ENCODE measurements at regions not wholly inside any gene's neighbourhood (a gene's known extent, or its start where the extent isn't known, plus 50 kb on each side); places are given as distances from the start of the nearest gene placed in this dataset.

GRCh38 chr13:40058757-40059236 lies 403.3 kb downstream of the COG6 start:
- no peaks in the 10 kb centered on the region for H3K36me3 ChIP-seq (ENCODE audit: insufficient read depth, low read length)
- no peak overlapping the region for H3K27ac ChIP-seq (ENCODE audit: low read depth, low read length)
- H3K9ac ChIP-seq (ENCODE audit: low read length) = no peak overlapping the region
- no peak overlapping the region for H3K4me3 ChIP-seq (ENCODE audit: low read depth in 1 of 2, low read length in 2 of 2)
- H3K9me3 ChIP-seq (ENCODE audit: low read length) = no peaks in the 10 kb centered on the region
- H3K27me3 ChIP-seq (ENCODE audit: control insufficient read depth in 1 of 2, insufficient read depth in 2 of 2, low read length in 2 of 2) = no peaks in the 10 kb centered on the region
- H3K4me1 ChIP-seq (ENCODE audit: insufficient read depth, low read length) = no peaks in the 10 kb centered on the region

DNA sequence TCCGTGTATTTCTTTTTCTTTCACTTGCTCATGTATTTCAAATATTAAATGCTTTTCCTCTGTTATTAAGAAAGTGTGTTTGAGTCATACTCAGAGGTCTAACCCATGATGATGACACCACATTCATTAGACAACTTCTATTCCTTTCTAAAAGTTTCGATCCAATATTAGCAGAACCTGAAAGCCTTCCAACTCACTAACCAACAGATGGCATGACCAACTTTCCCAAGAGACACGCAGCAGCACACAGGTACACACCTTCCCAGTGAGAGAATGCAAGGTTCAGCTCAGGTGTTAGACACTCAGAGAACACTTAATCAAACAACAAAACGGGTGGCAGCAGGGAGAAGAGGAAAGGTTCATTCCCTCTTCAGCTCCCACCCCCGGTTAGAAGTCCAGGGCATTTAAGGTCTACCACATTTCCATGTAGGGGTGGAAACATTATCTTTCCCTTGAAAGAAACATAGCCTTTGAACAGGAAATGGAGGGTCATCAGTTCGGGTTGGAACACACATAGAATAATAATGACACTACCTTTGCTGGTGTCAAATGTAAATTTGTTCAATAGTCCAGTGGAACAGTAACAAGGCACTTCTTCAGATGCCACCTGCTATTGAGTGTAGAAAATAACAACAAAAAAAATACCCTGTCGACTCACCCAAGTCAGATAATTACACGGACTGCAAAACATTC lies 404.2 kb downstream of the COG6 start:
- Histone ChIP-seq H3K27me3 (ENCODE audit: control insufficient read depth in 1 of 2, insufficient read depth in 2 of 2, low read length in 2 of 2) (no peaks in the 10 kb centered on the region), H3K36me3 (ENCODE audit: insufficient read depth, low read length) (no peaks in the 10 kb centered on the region), H3K27ac (ENCODE audit: low read depth, low read length) (no peak overlapping the region), H3K9ac (ENCODE audit: low read length) (no peak overlapping the region), H3K4me3 (ENCODE audit: low read depth in 1 of 2, low read length in 2 of 2) (no peak overlapping the region), H3K4me1 (ENCODE audit: insufficient read depth, low read length) (no peaks in the 10 kb centered on the region), H3K9me3 (ENCODE audit: low read length) (no peaks in the 10 kb centered on the region)

GRCh38 chr13:40060296-40061007 lies 405.0 kb downstream of the COG6 start:
- Histone ChIP-seq H3K36me3 (ENCODE audit: insufficient read depth, low read length) (no peaks in the 10 kb centered on the region), H3K4me1 (ENCODE audit: insufficient read depth, low read length) (no peaks in the 10 kb centered on the region), H3K9me3 (ENCODE audit: low read length) (no peaks in the 10 kb centered on the region), H3K27me3 (ENCODE audit: control insufficient read depth in 1 of 2, insufficient read depth in 2 of 2, low read length in 2 of 2) (no peaks in the 10 kb centered on the region), H3K27ac (ENCODE audit: low read depth, low read length) (no peak overlapping the region), H3K9ac (ENCODE audit: low read length) (no peak overlapping the region), H3K4me3 (ENCODE audit: low read depth in 1 of 2, low read length in 2 of 2) (no peak overlapping the region)

- Histone ChIP-seq H3K36me3 (ENCODE audit: insufficient read depth, low read length) (no peaks in the 10 kb centered on the region), H3K27me3 (ENCODE audit: control insufficient read depth in 1 of 2, insufficient read depth in 2 of 2, low read length in 2 of 2) (no peaks in the 10 kb centered on the region), H3K27ac (ENCODE audit: low read depth, low read length) (no peak overlapping the region), H3K9me3 (ENCODE audit: low read length) (no peaks in the 10 kb centered on the region), H3K4me3 (ENCODE audit: low read depth in 1 of 2, low read length in 2 of 2) (no peak overlapping the region), H3K9ac (ENCODE audit: low read length) (no peak overlapping the region), H3K4me1 (ENCODE audit: insufficient read depth, low read length) (no peaks in the 10 kb centered on the region)
Observed at GRCh38 chr13:40061466-40062450, 406.3 kb downstream of the COG6 start.

DNA sequence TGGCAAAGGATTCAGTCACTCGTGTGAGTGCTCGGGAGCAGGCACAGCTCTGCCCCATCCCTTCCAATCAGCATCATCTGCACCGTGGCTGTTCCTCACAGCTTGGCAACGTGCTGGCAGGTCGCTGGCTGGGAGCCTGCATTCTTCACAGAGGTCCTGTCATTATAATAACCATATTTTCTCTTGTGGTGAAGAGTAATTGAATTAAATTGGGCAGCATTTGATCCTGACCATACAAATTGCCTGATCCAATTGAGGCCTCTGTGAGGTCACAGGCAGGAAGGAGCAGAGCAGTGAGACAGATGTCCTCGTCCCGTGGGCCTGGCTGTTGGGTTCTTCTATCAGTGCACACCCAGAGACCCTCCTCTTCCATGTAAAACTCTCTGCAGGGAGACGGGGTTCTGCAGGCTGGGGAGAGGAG lies 407.8 kb downstream of the COG6 start:
- H3K9me3 ChIP-seq (ENCODE audit: low read length) = no peaks in the 10 kb centered on the region
- no peak overlapping the region for H3K9ac ChIP-seq (ENCODE audit: low read length)
- no peaks in the 10 kb centered on the region for H3K4me1 ChIP-seq (ENCODE audit: insufficient read depth, low read length)
- no peaks in the 10 kb centered on the region for H3K27me3 ChIP-seq (ENCODE audit: control insufficient read depth in 1 of 2, insufficient read depth in 2 of 2, low read length in 2 of 2)
- no peak overlapping the region for H3K4me3 ChIP-seq (ENCODE audit: low read depth in 1 of 2, low read length in 2 of 2)
- H3K27ac ChIP-seq (ENCODE audit: low read depth, low read length) = no peak overlapping the region
- H3K36me3 ChIP-seq (ENCODE audit: insufficient read depth, low read length) = no peaks in the 10 kb centered on the region

DNA sequence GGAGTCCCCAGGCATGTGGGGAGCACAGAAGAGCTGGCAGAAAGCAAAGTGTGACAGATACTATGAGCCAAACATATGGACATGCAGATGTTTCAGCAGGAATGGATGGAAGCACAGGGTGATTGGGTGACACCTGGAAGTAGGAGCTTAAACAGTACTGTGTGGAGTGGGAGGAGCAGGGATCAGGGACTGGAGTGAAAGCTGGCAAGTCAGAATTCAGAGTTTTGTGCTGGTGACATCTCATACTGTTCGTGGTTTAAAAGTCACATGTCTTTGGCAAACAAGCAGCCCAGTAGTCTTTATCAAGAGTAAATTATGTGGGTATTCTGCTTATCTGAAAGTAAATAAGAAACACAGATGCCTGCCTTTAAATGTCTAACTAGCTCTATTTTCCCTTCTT lies 408.2 kb downstream of the COG6 start:
- Histone ChIP-seq H3K36me3 (ENCODE audit: insufficient read depth, low read length) (no peaks in the 10 kb centered on the region), H3K27me3 (ENCODE audit: control insufficient read depth in 1 of 2, insufficient read depth in 2 of 2, low read length in 2 of 2) (no peaks in the 10 kb centered on the region), H3K4me1 (ENCODE audit: insufficient read depth, low read length) (no peaks in the 10 kb centered on the region), H3K9ac (ENCODE audit: low read length) (no peak overlapping the region), H3K4me3 (ENCODE audit: low read depth in 1 of 2, low read length in 2 of 2) (no peak overlapping the region), H3K27ac (ENCODE audit: low read depth, low read length) (no peak overlapping the region), H3K9me3 (ENCODE audit: low read length) (no peaks in the 10 kb centered on the region)

- Histone ChIP-seq H3K27me3 (ENCODE audit: control insufficient read depth in 1 of 2, insufficient read depth in 2 of 2, low read length in 2 of 2) (no peaks in the 10 kb centered on the region), H3K4me1 (ENCODE audit: insufficient read depth, low read length) (no peaks in the 10 kb centered on the region), H3K9me3 (ENCODE audit: low read length) (no peaks in the 10 kb centered on the region), H3K4me3 (ENCODE audit: low read depth in 1 of 2, low read length in 2 of 2) (no peak overlapping the region), H3K36me3 (ENCODE audit: insufficient read depth, low read length) (no peaks in the 10 kb centered on the region), H3K27ac (ENCODE audit: low read depth, low read length) (no peak overlapping the region), H3K9ac (ENCODE audit: low read length) (no peak overlapping the region)
Observed at GRCh38 chr13:40064154-40065097, 409.0 kb downstream of the COG6 start.

- no peak overlapping the region for H3K9ac ChIP-seq (ENCODE audit: low read length)
- H3K36me3 ChIP-seq (ENCODE audit: insufficient read depth, low read length) = no peaks in the 10 kb centered on the region
- no peak overlapping the region for H3K27ac ChIP-seq (ENCODE audit: low read depth, low read length)
- H3K4me1 ChIP-seq (ENCODE audit: insufficient read depth, low read length) = no peaks in the 10 kb centered on the region
- H3K27me3 ChIP-seq (ENCODE audit: control insufficient read depth in 1 of 2, insufficient read depth in 2 of 2, low read length in 2 of 2) = no peaks in the 10 kb centered on the region
- no peaks in the 10 kb centered on the region for H3K9me3 ChIP-seq (ENCODE audit: low read length)
- peak overlapping the region in 1 of 2 donors; percentile 3 for H3K4me3 ChIP-seq (ENCODE audit: low read depth in 1 of 2, low read length in 2 of 2)
Observed at GRCh38 chr13:40069173-40070044, 413.9 kb downstream of the COG6 start.

DNA sequence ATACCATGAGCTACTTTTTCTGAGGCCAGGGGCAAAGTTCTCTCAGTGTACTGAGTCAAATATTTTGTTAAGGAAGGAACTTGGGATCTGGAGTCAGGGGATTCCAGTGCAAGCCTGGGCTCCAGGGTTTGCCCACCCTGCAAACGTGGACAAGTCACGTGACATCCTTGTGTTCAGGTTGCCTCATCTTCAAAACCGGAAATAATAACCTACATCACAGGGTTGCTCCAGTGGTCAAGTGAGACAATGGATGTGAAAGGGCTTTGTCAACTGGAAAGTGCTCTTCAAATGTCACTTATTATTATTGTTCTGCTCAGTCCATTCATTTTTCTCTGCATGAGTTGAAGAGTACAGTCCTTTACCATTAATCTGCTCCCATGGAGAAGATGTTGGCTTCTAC lies 414.9 kb downstream of the COG6 start:
- H3K9me3 ChIP-seq (ENCODE audit: low read length) = no peaks in the 10 kb centered on the region
- no peak overlapping the region for H3K9ac ChIP-seq (ENCODE audit: low read length)
- H3K27ac ChIP-seq (ENCODE audit: low read depth, low read length) = no peak overlapping the region
- no peaks in the 10 kb centered on the region for H3K4me1 ChIP-seq (ENCODE audit: insufficient read depth, low read length)
- no peaks in the 10 kb centered on the region for H3K27me3 ChIP-seq (ENCODE audit: control insufficient read depth in 1 of 2, insufficient read depth in 2 of 2, low read length in 2 of 2)
- no peak overlapping the region for H3K4me3 ChIP-seq (ENCODE audit: low read depth in 1 of 2, low read length in 2 of 2)
- no peaks in the 10 kb centered on the region for H3K36me3 ChIP-seq (ENCODE audit: insufficient read depth, low read length)

GRCh38 chr13:40072663-40073120 lies 417.2 kb downstream of the COG6 start:
- no peaks in the 10 kb centered on the region for H3K9me3 ChIP-seq (ENCODE audit: low read length)
- no peaks in the 10 kb centered on the region for H3K36me3 ChIP-seq (ENCODE audit: insufficient read depth, low read length)
- H3K27me3 ChIP-seq (ENCODE audit: control insufficient read depth in 1 of 2, insufficient read depth in 2 of 2, low read length in 2 of 2) = no peaks in the 10 kb centered on the region
- no peak overlapping the region for H3K27ac ChIP-seq (ENCODE audit: low read depth, low read length)
- H3K9ac ChIP-seq (ENCODE audit: low read length) = no peak overlapping the region
- no peak overlapping the region for H3K4me3 ChIP-seq (ENCODE audit: low read depth in 1 of 2, low read length in 2 of 2)
- H3K4me1 ChIP-seq (ENCODE audit: insufficient read depth, low read length) = no peaks in the 10 kb centered on the region

Measured in muscle layer of colon (tissue), 2 donors.